Heart left ventricle (tissue), 16 donors: ENCODE measurements at regions not wholly inside any gene's neighbourhood (a gene's known extent, or its start where the extent isn't known, plus 50 kb on each side); places are given as distances from the start of the nearest gene placed in this dataset.

Experiments
- ATAC-seq, 4 donors: fragments of 200-7000 bp; cut with Tn5 transposase; one replicate each; pipeline ENCODE4 v1.9.1; 2020 to 2022; ENCODE audit warnings: moderate library complexity in 4 of 4, mild to moderate bottlenecking in 3 of 4, moderate number of reproducible peaks in 1 of 4
- DNase-seq, 5 donors: peaks; one replicate each; pipeline ENCODE4 v3.0.0-alpha.2; 2020
- H3K27ac ChIP-seq, 12 donors: fragments of 200-600 bp; sonication (generic) in 4 of 12; one replicate each; pipeline versions ENCODE4 v1.5.0 to v1.8.0; 2016 to 2022; ENCODE audit warnings: mild to moderate bottlenecking in 2 of 12
- H3K27me3 ChIP-seq, 9 donors: fragments of 200-600 bp; sonication (generic) in 2 of 9; one replicate each; pipeline versions ENCODE4 v1.5.1 to v1.8.0; 2016 to 2022; ENCODE audit warnings: mild to moderate bottlenecking in 3 of 9
- H3K36me3 ChIP-seq, 9 donors: fragments of 200-600 bp; sonication (generic) in 2 of 9; one replicate each; pipeline versions ENCODE4 v1.5.0 to v1.8.0; 2018 to 2022; ENCODE audit warnings: mild to moderate bottlenecking in 2 of 9
- H3K4me1 ChIP-seq, 12 donors: fragments of 200-600 bp; sonication (generic) in 4 of 12; one replicate each; pipeline versions ENCODE4 v1.5.0 to v1.8.0; 2016 to 2022; ENCODE audit warnings: mild to moderate bottlenecking in 3 of 12
- H3K4me3 ChIP-seq, 12 donors: fragments of 200-600 bp; sonication (generic) in 4 of 12; one replicate each; pipeline versions ENCODE4 v1.5.0 to v1.8.0; 2017 to 2022; ENCODE audit warnings: mild to moderate bottlenecking in 9 of 12, moderate library complexity in 4 of 12
- H3K9me3 ChIP-seq, 12 donors: fragments of 200-600 bp; sonication (generic) in 4 of 12; one replicate each; pipeline versions ENCODE4 v1.5.0 to v1.8.0; 2016 to 2022; ENCODE audit warnings: mild to moderate bottlenecking in 1 of 12
- CTCF ChIP-seq, 12 donors: fragments of 200-600 bp; sonication (generic) in 4 of 12; IDR thresholded peaks; one replicate each; pipeline versions ENCODE4 v1.5.0 to v1.8.0; 2018 to 2022; ENCODE audit warnings: antibody characterized with exemption in 12 of 12, mild to moderate bottlenecking in 5 of 12
- POLR2A ChIP-seq, 2 donors: fragments of 450-650 bp; IDR thresholded peaks; one replicate each; pipeline ENCODE4 v1.6.1; 2017; ENCODE audit warnings: antibody characterized with exemption in 2 of 2, mild to moderate bottlenecking in 2 of 2, moderate library complexity in 2 of 2
- WGBS, 4 donors: extraction: QIAGEN DNeasy Blood & Tissue Kit in 2 of 4; methylation state at CpG; one replicate each; pipeline versions ENCODE4 v1.1.5 to v1.1.7; 2013 to 2018; 5-methylcytosine and 5-hydroxymethylcytosine counted together
- intact Hi-C, 10 donors: fragments of 100-400 bp; cut with DNase I; formaldehyde crosslinking; loops; one replicate each; pipeline versions ENCODE4 v1.11.1 to v1.14.2; 2022
- donor health status: ischemic (EF 13 %, LVEDD 7.1; RV severe dilation, severe dysfunction).
- donor health status: healthy with polysubstance abuse.
- donor health status: DM: no; HTN: yes; CAD: no.
- donor health status: DM: no; HTN: no; CAD: no.
- donor health status: ischemic (EF 25% LVEDD 6.9; RV normal size, moderate dysfunction).
- donor health status: ischemic (EF 25% LVEDD 5.7; RV mildly dilated, moderate dysfunction).
- donor health status: healthy.
- donor health status: DM: yes; HTN: yes; CAD: no.
- donor health status: ischemic (EF 35%, LVEDD 5.7; RV mildly dilated, moderate dysfunction).
- donor health status: nonischemic (EF 11% LVEDD 7.7; RV severe dilation, severe dysfunction).
- donor health status: DM: yes; HTN: yes; CAD: no.
- donor health status: PGD.
- donor health status: ischemic (EF 29% LVEDD 5.4; RV normal size, mild dysfunction).
- donor health status: nonischemic (EF 23%, LVEDD 6.1; RV moderate dilation, normal function).

DNA sequence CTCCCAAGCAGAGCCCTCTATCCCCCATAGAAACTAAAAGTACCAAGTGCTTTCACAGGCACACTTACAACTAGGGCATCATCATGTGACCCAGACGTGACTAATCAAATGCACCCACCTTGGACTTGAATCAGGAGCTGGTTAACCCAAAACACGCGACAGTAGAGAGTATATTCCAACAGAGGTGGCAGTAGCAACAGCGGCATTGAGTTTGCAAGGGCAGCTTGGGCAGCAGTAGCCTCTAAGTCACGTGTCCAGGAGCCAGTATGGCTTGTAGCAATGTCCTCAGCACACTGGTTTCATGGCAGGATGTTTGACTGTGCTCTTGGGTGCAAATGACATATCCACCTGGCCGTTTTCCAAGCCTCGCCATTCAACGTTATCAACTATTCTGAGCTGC, 73.4 kb upstream of the DNAH5 start:
- TF ChIP-seq POLR2A (IDR thresholded peaks at IDR 0.05) (no peak), CTCF (IDR thresholded peaks at IDR 0.05) (no peak)
- Histone ChIP-seq H3K27ac (no peak overlapping the region), H3K4me1 (no peaks in the 10 kb centered on the region), H3K36me3 (no peaks in the 10 kb centered on the region), H3K9me3 (peaks cover 0 to 5% (median 0%) of the 10 kb centered on the region in 12 donors), H3K27me3 (no peaks in the 10 kb centered on the region), H3K4me3 (no peak overlapping the region)
- ATAC-seq (no peak), DNase-seq (no peak)
- 57 to 64% (median 61%) methylated on average over 8 of the region's 8 CpGs for WGBS, 4 donors
- intact Hi-C loops: loop anchor here in 1 of 10 donors (10.0 kb wide), 1 partner anchor 257 kb away; no protein-coding TSS in a partner anchor

DNA sequence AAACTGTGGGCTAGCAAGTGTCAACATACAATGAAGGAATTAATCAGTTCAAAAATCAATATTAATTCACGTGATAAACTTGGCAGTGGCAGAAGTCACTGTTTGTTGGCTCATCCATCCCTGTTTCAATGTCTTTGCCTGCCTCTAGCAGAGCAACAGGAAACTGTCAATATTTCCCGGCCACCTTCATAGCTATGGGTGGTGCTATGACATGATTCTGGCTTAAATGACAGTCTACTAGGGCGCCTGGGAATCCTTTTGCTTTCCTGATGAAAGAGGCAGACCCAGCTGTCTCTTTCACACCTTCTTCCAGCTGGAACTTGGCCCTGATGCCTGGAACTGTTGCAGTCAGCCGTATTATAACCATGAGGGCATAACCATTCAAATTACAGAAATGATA, 72.1 kb upstream of the DNAH5 start:
- DNase-seq: no peak
- ATAC-seq: no peak
- Histone ChIP-seq H3K4me1 (peaks cover 0 to 7% (median 4%) of the 10 kb centered on the region in 12 donors), H3K36me3 (no peaks in the 10 kb centered on the region), H3K27ac (no peak overlapping the region), H3K9me3 (peaks cover 0 to 5% (median 0%) of the 10 kb centered on the region in 12 donors), H3K27me3 (peaks cover 0 to 4% (median 0%) of the 10 kb centered on the region in 9 donors), H3K4me3 (no peak overlapping the region)
- 42 to 54% (median 49%) methylated on average over 4 of the region's 4 CpGs for WGBS, 4 donors
- TF ChIP-seq CTCF (IDR thresholded peaks at IDR 0.05) (no peak), POLR2A (IDR thresholded peaks at IDR 0.05) (no peak)
- intact Hi-C loops: loop anchor here in 1 of 10 donors (10.0 kb wide), 1 partner anchor 258 kb away; no protein-coding TSS in a partner anchor

DNA sequence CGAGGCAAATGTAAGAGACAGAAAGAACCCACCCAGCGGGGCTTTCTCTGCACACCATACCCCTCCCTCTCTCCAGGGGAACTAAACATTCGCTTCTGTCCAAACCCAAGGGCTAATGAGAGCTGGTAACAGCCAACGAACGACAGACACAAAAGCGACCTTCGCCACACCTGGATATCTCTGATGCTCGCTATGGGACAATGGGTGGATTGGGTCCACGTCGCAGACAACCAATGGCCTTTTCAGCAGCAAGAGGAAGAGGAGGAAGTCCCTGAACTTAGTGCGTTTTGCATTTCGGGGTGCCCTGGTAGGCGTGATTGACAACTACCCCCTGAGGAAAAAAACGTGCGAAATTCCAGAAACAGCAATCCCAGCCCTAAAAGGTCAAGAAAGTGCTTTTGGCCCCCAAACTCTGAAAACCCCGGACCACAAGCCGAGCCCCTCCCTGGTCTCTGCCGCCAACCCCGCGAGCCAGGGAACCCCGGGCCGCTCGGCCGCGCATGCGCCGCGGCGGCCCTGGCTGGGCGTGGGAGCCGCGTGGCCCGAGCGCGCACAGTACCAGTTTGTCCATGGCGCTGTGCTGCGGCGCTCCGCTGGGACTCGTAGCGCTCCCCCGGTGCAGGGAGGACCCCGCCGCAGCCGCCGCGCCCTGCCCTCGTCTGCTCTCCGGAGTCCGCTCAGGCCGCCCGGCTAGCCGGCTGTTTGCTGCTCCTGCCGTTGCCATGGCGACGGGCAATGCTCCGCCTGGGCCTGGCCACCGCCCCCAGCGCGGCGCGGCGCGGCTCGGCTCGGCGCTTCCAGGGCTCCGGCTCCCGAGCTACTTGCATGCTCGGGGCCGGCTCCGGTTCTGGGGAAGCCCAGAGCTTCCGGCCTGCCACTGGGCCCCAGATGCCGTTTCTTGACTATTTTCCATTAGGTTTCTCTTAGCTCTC, 66.9 kb upstream of the DNAH5 start:
- TF ChIP-seq POLR2A (IDR thresholded peaks at IDR 0.05): peak in 1 of 2 donors; percentile 35
- peak in 4 of 12 donors; percentile 10 to 36 (median 26) for TF ChIP-seq CTCF (IDR thresholded peaks at IDR 0.05)
- Histone ChIP-seq H3K9me3 (no peaks in the 10 kb centered on the region), H3K36me3 (no peaks in the 10 kb centered on the region), H3K27ac (peak overlapping the region in 11 of 12 donors; percentile 2 to 75 (median 48)), H3K27me3 (peaks cover 0 to 13% (median 0%) of the 10 kb centered on the region in 9 donors), H3K4me3 (peak overlapping the region; percentile 8 to 65 (median 59)), H3K4me1 (peaks cover 0 to 15% (median 6%) of the 10 kb centered on the region in 12 donors)
- peak; percentile 74 to 96 (median 94) for ATAC-seq
- peak; percentile 85 to 93 (median 91) for DNase-seq
- intact Hi-C loops: loop anchor here in 1 of 10 donors (10.0 kb wide), 1 partner anchor 263 kb away; no protein-coding TSS in a partner anchor
- WGBS, 4 donors: 1 to 6% (median 3%) methylated on average over 24 to 74 of the region's 74 CpGs

DNA sequence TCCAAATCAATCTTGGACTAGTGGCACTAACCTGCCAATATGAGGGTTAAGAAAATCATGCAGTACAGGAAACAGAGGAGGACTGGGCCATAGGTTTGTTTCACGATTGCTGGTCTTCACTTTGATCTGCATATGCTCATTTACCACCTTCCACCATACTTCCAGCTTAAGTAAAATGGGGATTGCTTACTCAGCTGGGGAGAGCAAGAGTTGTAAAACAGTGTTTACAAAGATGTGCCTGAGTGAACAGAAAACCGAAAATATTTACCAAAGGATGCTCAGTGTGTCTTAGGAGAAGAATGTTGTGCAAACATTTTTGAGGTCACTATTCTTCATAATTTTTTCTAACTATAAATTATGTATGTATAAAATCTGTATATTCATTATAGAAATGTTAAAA, 65.1 kb upstream of the DNAH5 start:
- no peak for DNase-seq
- Histone ChIP-seq H3K27ac (no peak overlapping the region), H3K27me3 (peaks cover 0 to 13% (median 0%) of the 10 kb centered on the region in 9 donors), H3K9me3 (no peaks in the 10 kb centered on the region), H3K4me1 (peaks cover 0 to 15% (median 6%) of the 10 kb centered on the region in 12 donors), H3K4me3 (no peak overlapping the region), H3K36me3 (no peaks in the 10 kb centered on the region)
- TF ChIP-seq POLR2A (IDR thresholded peaks at IDR 0.05): no peak
- no peak for TF ChIP-seq CTCF (IDR thresholded peaks at IDR 0.05)
- 78 to 84% (median 80%) methylated on average over 2 of the region's 2 CpGs for WGBS, 4 donors
- ATAC-seq: no peak
- intact Hi-C loops: loop anchor here in 1 of 10 donors (10.0 kb wide), 1 partner anchor 345 kb away; no protein-coding TSS in a partner anchor
